Mucosa of rectum (tissue), 2 donors: ENCODE measurements at regions not wholly inside any gene's neighbourhood (a gene's known extent, or its start where the extent isn't known, plus 50 kb on each side); places are given as distances from the start of the nearest gene placed in this dataset.

Experiments
- H3K27ac ChIP-seq, 2 donors: one replicate each; pipeline ENCODE4 v1.7.0; 2013; ENCODE audit warnings: inconsistent platforms in 2 of 2, low read depth in 2 of 2, low read length in 2 of 2
- H3K27me3 ChIP-seq, 2 donors: one replicate each; pipeline ENCODE4 v1.7.0; 2013; ENCODE audit warnings: low read length in 2 of 2; ENCODE audit not compliant: control insufficient read depth in 2 of 2, insufficient read depth in 2 of 2
- H3K36me3 ChIP-seq, 2 donors: one replicate each; pipeline ENCODE4 v1.7.0; 2013; ENCODE audit warnings: low read length in 2 of 2; ENCODE audit not compliant: control insufficient read depth in 2 of 2, insufficient read depth in 2 of 2
- H3K4me1 ChIP-seq, 2 donors: one replicate each; pipeline ENCODE4 v1.7.0; 2013; ENCODE audit warnings: low read length in 2 of 2, mild to moderate bottlenecking in 1 of 2; ENCODE audit not compliant: control insufficient read depth in 2 of 2, insufficient read depth in 2 of 2
- H3K4me3 ChIP-seq, 2 donors: one replicate each; pipeline ENCODE4 v1.7.0; 2013; ENCODE audit warnings: low read length in 2 of 2
- H3K9ac ChIP-seq, 2 donors: one replicate each; pipeline ENCODE4 v1.7.0; 2013; ENCODE audit warnings: low read length in 2 of 2, low read depth in 1 of 2, mild to moderate bottlenecking in 1 of 2
- H3K9me3 ChIP-seq, 2 donors: one replicate each; pipeline ENCODE4 v1.7.0; 2013; ENCODE audit warnings: low read length in 2 of 2; ENCODE audit not compliant: control insufficient read depth in 2 of 2
- donor health status: healthy.
- donor health status: Normal muscosa, but diverticular disease.

DNA sequence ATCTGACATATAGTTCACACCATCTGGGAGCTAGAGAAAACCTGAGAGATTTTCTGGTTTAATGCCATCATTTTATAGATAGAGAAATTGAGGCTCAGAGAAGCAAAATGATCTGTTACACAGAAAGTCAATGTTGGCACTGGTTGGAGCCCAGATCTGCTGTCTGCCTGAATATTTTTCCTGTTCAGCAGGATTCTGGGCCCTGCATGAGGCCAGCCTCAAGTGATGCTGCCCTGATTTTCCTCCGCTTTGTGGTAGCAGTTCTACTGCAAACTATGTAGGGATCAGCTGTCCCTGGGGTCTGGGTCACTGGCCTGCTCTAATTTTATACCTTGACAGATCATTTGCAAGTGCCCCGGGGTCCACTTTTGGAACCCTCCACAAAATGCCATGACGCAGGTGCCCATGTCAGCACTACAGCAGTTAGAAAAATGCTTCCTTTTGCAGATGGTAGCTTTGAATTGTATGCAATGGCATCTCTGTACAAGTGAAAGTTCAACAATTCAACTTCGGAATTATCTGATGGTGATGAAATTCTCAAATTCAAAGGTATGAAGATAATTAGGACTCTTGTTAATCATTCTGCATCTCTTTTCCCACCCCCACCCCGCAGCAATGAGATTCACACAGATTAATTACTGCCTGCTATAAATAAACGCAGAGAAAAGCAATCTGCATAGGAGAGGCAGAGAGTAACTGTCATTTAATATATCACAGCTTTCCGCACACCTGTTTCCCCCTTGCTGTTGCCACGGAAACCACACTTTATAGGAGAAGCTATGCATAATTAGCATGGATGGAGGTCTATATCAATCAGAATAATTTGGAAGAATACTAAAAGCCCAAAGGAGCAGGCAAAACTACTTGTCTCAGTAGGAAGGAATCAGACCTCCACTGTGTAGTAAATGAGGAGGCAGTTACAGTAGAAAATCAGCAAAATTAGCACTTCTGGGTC is 222.6 kb downstream of the PDCD6IP start:
- Histone ChIP-seq H3K4me3 (no peak overlapping the region), H3K9ac (no peak overlapping the region), H3K9me3 (no peaks in the 10 kb centered on the region), H3K4me1 (no peaks in the 10 kb centered on the region), H3K36me3 (no peaks in the 10 kb centered on the region), H3K27me3 (no peaks in the 10 kb centered on the region), H3K27ac (no peak overlapping the region)

DNA sequence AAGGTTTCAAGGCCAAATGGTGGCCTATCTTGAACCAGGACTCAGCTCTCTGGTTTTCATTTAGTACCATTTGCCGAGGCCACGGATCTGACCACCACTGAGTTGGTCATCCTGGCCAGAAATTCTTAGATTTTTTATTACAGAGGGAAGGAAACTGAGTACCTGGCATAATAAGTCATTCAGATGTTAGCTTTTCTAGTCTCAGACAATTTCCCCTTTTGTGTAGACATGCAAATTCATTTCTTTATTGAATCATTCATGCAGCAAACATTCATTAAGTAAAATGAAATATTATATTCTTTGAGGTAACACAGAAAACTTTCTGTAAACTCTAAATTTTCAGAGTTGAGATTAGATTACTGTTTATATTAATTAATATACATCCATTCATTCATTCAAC is 223.7 kb downstream of the PDCD6IP start:
- Histone ChIP-seq H3K27me3 (no peaks in the 10 kb centered on the region), H3K4me1 (no peaks in the 10 kb centered on the region), H3K9ac (no peak overlapping the region), H3K9me3 (no peaks in the 10 kb centered on the region), H3K27ac (no peak overlapping the region), H3K4me3 (no peak overlapping the region), H3K36me3 (no peaks in the 10 kb centered on the region)

DNA sequence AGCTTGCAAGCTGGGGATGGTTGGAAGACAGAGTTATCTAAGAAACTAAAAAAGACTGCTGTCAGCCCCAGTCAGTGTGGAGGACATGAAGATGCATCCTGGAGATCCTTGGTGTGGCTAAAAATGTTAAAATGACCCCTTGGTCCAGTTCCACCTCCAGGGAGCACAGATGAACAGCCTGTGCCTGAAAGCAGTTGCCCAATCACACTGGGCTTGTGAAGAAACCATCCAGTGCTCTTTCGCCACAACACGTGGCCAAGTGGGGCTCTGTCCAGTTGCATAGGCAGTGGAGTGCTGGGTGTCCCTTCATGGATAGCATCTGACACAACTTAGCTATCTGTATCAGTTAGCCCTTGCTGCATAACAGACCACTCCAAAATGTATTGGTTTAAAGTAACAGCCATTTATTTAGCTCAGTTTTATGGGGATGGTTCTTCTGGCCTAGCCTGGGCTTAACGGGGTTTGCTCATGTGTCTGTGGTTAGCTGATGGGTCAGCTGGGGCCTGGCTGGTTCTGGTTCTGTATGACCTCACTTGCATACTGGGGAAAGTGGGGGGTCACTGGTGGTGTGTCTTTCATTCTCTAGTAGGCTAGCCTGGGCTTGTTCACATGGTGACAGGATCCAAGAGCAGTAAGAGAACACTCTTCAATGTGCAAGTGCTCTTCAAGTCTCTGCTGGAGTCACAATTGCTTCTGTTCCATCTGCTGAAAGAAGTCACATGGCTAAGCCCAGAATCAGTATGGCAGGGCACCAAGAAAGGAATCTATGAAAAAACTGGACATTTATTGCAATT is 226.2 kb downstream of the PDCD6IP start:
- H3K9ac ChIP-seq, result no peak overlapping the region
- H3K4me3 ChIP-seq, result no peak overlapping the region
- H3K27me3 ChIP-seq, result no peaks in the 10 kb centered on the region
- no peak overlapping the region for H3K27ac ChIP-seq
- H3K9me3 ChIP-seq, result no peaks in the 10 kb centered on the region
- no peaks in the 10 kb centered on the region for H3K36me3 ChIP-seq
- no peaks in the 10 kb centered on the region for H3K4me1 ChIP-seq

GRCh38 chr3:34033839-34034238 is 235.4 kb downstream of the PDCD6IP start:
- H3K27me3 ChIP-seq, result no peaks in the 10 kb centered on the region
- H3K27ac ChIP-seq, result no peak overlapping the region
- H3K4me1 ChIP-seq, result no peaks in the 10 kb centered on the region
- no peak overlapping the region for H3K9ac ChIP-seq
- no peaks in the 10 kb centered on the region for H3K9me3 ChIP-seq
- no peak overlapping the region for H3K4me3 ChIP-seq
- H3K36me3 ChIP-seq, result no peaks in the 10 kb centered on the region

GRCh38 chr3:34034840-34035239 is 236.4 kb downstream of the PDCD6IP start:
- Histone ChIP-seq H3K36me3 (no peaks in the 10 kb centered on the region), H3K27ac (no peak overlapping the region), H3K9ac (no peak overlapping the region), H3K27me3 (no peaks in the 10 kb centered on the region), H3K9me3 (no peaks in the 10 kb centered on the region), H3K4me1 (no peaks in the 10 kb centered on the region), H3K4me3 (no peak overlapping the region)

DNA sequence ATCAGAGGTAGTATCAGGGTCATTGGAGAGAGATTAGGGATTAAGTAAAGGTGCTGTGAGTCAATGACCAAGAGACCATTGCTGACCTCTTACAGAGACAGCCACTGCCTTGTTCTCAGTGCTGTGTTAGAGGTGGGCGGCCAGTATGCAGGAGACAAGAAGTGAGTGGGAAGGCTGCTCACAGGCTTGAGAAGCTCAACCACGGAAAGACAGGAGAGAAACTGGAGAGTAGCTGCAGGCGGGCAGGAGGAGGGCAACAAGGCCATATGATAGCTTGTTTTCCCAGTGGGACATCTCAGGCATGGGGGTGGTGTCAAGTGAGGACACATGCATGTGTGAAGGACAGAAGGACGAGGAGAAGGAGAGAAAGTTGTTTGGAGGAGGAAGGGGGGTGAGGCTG is 237.3 kb downstream of the PDCD6IP start:
- no peak overlapping the region for H3K4me3 ChIP-seq
- H3K9me3 ChIP-seq, result no peaks in the 10 kb centered on the region

DNA sequence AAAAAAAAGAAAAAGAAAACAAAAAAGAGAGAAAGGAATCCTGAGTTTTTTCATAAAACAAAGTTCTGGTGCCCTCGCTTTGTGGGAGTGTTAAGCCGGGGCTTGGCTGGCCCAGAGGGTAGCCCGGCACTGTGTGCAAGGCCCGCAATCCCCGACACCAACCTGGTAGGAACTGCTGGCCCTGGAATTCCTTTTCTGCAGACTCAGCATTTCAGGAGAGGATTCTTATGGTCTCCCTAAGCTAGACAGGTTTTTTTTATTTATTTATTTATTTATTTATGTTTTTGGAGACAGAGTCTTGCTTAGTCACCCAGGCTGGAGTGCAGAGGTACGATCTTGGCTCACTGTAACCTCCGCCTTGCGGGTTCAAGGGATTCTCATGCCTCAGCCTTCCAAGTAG is 238.8 kb downstream of the PDCD6IP start:
- H3K9ac ChIP-seq, result no peak overlapping the region
- H3K27me3 ChIP-seq, result no peaks in the 10 kb centered on the region
- H3K27ac ChIP-seq, result no peak overlapping the region
- H3K9me3 ChIP-seq, result no peaks in the 10 kb centered on the region
- H3K4me1 ChIP-seq, result no peaks in the 10 kb centered on the region
- H3K4me3 ChIP-seq, result no peak overlapping the region
- H3K36me3 ChIP-seq, result no peaks in the 10 kb centered on the region

More for the DNA sequence above, 237.3 kb downstream of the PDCD6IP start:
- no peaks in the 10 kb centered on the region for H3K4me1 ChIP-seq
- H3K27me3 ChIP-seq, result no peaks in the 10 kb centered on the region
- no peaks in the 10 kb centered on the region for H3K36me3 ChIP-seq
- no peak overlapping the region for H3K9ac ChIP-seq
- H3K27ac ChIP-seq, result no peak overlapping the region

DNA sequence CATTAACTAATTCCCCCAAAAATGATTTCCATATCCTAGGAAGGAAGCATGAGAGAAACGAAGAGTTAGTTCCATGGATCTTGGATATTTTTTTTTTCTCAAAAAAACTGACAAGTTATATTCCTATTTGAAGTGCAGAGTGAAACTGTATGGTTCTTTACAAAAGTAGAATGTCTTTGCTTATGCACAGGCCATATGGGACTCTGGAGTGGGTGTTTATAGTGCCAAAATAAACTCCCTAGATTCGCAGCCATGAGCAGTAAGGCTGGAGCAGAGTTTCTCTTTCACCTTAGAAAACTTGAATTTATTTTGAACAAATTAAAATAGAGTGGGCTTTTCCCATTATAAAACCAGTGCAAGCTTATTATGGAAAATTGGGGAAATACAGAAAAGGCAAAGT is 239.7 kb downstream of the PDCD6IP start:
- Histone ChIP-seq H3K27ac (no peak overlapping the region), H3K4me1 (no peaks in the 10 kb centered on the region), H3K36me3 (no peaks in the 10 kb centered on the region), H3K9me3 (no peaks in the 10 kb centered on the region), H3K9ac (no peak overlapping the region), H3K4me3 (no peak overlapping the region), H3K27me3 (no peaks in the 10 kb centered on the region)

DNA sequence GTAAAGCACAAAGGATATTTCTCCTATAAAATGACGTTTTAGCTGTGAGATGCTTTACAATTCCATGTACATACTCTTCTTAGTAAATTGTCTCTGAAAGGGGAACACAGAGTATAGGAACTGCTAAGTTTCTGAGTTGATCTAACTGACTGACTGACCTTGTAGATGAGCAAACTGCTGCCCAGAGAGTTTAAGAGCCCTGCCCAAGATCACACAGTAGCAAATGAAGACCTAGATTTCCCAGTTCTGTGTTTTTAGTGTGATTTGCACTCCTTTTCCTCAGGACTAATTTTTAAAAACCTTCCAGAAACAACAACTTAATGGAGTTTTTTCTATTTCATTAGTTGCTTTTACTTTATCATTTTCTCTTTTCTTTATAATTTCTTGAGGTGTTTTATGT is 247.7 kb downstream of the PDCD6IP start:
- Histone ChIP-seq H3K9me3 (no peaks in the 10 kb centered on the region), H3K36me3 (no peaks in the 10 kb centered on the region), H3K27me3 (no peaks in the 10 kb centered on the region), H3K4me3 (no peak overlapping the region), H3K9ac (no peak overlapping the region), H3K27ac (no peak overlapping the region), H3K4me1 (no peaks in the 10 kb centered on the region)

DNA sequence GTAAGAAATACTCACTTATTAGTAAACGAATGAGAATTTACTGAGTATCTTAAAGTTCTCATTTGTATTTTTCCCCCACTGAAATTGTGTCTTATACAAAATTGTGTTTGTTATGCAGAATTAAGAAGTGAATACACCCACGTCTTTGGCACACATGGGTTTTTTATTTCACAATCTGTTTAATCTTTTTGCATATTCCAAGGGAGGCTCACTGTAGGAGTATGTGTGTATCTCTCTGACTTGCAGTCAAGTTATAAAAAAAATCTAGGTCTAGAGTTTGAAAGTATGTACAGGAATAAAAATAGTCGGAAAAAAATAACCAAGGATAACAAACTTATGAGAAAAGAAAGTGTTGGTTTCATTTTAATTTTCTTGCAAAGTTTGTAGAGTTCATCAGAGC is 255.2 kb downstream of the PDCD6IP start:
- H3K9me3 ChIP-seq, result no peaks in the 10 kb centered on the region
- no peak overlapping the region for H3K27ac ChIP-seq

More for the DNA sequence above, 255.2 kb downstream of the PDCD6IP start:
- Histone ChIP-seq H3K27me3 (no peaks in the 10 kb centered on the region), H3K9ac (no peak overlapping the region), H3K4me1 (no peaks in the 10 kb centered on the region), H3K36me3 (no peaks in the 10 kb centered on the region), H3K4me3 (no peak overlapping the region)
